Hypothalamus (tissue), 51 donors: ENCODE measurements at regions not wholly inside any gene's neighbourhood (a gene's known extent, or its start where the extent isn't known, plus 50 kb on each side); places are given as distances from the start of the nearest gene placed in this dataset.
A peak's percentile ranks its signal among the peaks of the same experiment; 100 is the strongest.
"Not testable (repeated sequence)": the region's sequence is repeated elsewhere in the genome, so short reads cannot be mapped to it uniquely, and the experiment has no call there.

Source experiments
- DNase-seq, 51 donors: peaks; one replicate each; lab custom pipeline; 2025; lab: John Stamatoyannopoulos, UW

DNA sequence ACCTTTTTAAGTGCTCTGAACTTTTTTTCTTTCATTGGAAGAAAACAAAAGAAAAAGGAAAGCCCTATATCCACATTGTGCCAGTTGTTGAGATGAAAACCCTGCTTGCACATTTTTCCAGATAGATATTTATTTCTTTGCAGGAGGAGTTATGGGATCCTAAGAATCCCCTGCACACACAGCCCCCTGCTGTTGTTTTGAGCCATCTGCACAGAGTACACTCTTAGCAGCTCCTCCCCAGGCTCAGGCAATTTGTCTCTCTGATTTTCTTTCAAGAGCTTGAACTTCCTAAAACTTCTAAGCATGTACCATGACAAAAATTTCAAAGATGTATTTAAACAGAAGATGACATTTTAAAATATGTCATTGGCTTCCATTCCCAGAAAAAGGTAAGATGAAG is 436.9 kb downstream of the METTL4 start:
- DNase-seq, result no peak

DNA sequence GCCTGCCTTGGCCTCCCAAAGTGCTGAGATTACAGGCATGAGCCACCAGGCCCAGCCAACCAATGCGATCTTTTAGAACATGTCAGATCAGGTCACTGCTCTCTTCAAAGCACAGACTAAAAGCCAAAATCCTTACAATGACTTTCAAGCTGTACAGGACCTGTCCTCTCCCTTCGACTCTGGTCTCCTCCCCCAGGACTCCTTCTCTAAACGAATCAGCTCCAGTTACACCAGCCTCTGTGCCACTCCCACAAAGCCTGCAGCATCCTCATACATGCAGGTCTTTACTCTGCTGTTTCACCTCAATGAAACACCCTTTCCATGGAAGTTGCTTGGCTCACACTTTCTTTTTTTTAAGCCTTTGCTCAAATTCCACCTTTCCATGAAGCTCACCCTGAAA is 436.0 kb downstream of the METTL4 start:
- no peak for DNase-seq

DNA sequence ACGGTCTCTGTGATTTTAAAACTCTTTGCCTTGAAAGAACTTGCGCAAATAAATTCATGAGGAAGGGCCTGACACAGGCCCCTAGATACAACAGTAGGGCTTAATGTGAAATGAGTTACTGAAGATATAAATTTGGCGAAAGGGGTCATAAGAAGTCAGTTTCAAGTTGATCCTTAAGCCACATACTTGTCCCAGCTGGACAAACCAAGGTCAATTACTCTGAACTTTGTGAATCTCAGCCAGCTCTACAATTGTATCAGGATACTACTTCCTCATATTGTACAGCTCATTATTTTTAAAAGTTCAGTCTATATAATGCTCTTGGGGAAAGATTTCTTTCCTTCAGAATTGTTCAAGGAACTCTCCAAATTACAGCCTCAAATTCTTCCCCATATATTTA is 432.8 kb downstream of the METTL4 start:
- no peak for DNase-seq

DNA sequence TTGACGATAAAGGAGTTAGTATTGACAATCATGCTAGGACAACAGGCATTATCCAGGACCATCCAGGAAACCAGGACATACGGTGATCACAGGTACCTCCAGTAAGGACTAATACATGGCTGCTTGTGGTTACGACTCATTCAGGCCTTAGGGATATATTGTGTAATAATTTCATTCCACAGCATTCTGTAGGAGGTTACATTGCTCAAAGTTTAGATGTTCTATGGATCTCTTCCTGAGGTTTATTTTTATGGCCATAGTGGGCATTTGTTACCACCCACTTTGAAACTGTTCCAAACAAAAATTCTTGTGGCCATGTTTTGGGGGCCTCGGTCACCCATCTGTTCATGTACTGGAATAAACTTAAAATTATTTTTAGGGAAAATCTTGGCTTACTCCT is 431.6 kb downstream of the METTL4 start:
- no peak for DNase-seq

DNA sequence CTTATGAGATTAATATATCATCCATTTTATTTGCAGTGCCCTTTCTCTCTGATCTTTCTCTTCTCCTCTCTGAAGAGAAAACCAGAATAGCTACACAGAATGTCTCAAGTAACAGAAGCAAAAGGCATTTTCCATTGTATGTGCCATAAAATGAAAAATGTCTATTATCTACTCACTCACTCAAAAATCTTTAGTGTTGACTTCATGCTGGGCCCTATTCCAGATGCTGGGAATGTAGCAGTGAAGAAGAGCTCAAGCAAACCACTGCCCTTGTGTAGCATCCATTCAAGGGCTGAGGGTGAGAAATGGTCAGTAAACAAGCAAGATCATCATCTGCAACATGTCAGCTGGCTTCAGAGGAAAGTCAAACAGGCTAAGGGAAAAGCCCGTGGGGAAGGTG is 427.7 kb downstream of the METTL4 start:
- no peak for DNase-seq

DNA sequence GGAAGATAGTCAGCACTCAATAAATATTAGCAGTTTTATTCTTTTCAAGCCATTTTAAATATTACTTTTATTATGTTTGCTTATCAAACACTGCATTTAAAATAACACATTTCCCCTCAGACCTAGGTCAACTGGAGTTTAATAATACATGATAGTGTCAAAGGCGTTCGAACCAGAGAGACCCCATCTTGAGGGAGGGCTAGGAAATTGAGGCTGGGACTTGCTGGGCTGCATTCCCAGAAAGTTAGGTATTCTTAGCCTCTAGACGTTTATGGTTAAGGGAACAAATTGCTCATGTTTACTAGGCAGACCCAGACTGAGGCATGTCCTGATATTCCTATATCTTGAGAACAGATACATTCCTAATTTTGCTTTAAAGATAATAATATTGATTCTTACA is 426.5 kb downstream of the METTL4 start:
- DNase-seq, result no peak

DNA sequence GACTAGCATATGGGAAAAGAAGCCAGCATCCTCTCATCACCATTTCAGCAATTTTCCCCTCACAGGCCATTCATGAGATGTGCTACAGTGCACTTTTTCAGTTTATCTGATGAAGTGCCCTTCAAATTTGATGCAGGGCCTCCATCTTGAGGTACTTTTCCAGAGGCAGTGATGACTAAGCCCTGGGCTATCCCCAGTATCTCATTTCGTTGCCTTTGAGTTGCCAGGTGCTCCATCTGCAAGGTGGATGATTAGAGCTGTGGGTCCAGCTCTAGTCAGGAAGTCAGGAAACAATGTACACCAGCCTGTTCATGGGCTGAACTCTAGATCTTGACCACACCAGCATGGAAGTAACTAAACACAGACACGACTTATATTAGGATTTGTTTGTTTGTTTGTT is 425.2 kb downstream of the METTL4 start:
- DNase-seq, result no peak

DNA sequence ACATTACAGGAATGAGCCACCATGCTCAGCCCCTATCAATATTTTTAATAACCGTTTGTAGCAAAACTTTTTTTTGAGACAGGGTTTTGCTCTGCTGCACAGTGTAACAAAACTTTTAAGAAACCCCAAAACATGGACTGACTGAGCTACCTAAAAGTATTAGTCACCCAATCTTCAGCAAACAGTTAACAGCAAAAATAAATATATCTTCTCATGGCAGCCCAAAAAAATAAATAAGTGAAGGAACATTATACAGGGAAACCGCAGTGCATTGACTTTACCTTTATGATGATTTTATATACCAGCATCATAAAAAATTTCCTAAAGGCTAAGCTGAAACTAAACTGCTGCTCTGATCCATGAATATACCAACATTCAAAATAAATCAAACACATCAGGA is 424.6 kb downstream of the METTL4 start:
- DNase-seq, result no peak

DNA sequence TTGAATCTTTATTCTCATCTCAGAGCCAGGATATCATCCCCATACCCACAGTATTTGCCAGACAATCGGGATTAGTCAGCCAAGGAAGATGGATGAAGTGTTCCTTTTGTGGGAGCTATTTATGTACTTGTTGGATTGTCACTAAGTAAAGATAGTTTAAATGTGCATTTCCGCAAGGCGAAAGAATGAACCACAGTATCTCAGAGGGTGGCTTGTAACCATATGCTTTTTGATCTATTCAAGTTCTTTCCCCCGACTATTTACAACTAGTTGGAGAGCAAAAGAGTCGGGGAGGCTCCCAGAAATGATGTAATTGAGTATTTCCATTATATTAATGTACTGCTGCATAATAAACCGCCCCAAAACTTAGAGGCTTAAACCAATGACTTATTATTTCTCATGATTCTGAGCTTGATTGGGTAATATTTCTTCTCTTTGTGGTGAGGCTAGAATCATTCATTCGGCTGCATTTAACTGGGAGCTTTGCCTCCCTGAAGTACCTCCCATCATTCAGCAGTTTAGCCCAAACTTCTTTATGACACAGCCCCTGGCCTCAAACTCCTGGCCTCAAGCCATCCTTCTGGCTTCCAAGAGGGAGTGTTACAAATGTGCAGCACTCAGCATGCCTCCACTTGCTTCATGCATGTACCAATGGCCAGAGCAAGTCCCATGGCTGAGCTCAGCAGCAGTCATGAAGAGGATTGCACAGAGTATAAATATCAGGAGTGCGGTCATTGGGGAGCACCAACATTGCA is 423.7 kb downstream of the METTL4 start:
- no peak for DNase-seq

DNA sequence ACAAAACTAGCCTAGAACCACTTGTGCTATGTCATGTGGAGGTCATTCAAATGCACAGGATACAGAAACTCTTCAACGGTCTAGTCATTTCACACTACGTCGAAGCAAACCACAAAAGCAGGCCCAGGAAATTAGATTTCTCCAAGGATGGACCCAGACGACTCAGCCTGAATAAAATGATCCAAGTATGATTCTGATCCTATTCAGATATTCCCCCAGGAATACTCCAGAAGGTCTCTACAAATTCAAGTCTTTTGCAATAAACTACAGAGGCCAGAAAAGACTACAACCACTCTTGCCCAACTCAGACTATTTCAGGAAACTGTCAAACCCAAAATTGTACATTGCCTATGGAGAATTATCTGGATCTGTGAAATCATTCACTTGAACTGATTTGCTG is 422.5 kb downstream of the METTL4 start:
- no peak for DNase-seq

DNA sequence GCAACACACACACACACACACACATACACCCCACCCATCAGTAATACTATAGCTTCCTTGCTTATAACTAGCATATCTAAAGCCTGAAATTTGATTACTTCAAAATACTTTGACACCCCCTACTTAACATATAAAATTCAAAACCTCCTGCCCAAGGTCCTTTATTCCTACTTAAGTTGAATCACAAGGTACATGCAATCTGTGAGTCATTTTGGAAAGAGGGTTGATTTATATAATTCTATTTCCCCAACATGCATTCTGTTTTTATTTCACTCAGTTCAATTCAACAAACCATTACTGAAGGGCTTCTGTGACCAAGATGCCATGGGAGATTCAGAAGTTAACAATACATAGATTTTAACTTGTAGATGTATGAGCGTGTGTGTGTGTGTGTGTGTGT is 420.7 kb downstream of the METTL4 start:
- no peak for DNase-seq

DNA sequence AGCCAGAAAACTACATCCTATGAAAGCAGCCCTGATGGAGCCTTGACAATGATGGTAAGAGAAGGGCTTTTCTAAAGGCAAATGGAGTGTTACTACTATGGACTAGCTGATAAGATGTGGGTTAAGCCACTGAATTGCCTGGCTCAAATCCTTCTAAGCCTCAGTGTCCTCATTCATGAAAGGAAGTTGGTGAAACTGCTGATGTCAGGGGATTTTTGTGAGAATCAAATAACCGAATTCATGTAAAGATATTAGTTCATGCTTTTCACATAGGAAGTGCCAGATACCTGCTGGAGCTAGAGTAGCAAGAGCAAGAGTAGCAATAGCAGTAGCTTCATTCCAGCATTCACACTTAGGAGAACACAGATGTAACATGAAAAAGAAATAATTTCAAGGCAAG is 417.0 kb downstream of the METTL4 start:
- no peak for DNase-seq

DNA sequence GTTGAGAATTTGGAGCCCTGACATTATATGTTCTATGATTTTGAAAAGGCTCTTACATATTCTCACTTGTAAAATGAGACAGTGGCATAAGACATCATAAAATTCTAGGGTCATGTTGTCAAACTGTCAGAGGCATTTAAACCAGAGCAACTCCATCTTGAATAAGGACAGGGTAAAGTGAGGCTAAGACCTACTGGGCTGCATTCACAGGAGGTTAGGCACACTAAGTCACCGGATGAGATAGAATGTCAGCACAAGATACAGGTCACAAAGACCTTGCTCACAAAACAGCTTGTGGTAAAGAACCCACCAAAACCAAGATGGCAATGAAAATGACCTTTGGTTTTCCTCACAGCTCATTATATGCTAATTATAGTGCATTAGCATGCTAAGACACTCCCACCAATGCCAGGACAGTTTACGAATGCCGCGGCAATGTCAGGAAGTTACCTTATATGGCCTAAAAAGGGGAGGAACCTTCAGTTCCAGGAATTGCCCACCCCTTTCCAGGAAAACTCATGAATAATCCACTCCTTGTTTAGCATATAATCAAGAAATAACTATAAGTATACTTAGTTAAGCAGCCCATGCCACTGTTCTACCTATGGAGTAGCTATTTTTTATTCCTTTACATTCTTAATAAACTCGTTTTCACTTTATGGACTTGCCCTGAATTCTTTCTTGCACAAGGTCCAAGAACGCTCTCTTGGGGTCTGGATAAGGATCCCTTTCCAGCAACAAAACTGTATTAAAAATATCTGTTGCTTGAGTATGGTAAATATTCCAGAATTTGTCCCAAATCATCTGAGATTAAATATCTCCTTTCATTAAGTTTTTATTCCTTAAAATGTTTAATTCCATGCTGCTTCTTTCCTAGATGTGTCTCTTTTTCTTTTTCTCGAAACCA is 406.4 kb downstream of the METTL4 start:
- no peak for DNase-seq

DNA sequence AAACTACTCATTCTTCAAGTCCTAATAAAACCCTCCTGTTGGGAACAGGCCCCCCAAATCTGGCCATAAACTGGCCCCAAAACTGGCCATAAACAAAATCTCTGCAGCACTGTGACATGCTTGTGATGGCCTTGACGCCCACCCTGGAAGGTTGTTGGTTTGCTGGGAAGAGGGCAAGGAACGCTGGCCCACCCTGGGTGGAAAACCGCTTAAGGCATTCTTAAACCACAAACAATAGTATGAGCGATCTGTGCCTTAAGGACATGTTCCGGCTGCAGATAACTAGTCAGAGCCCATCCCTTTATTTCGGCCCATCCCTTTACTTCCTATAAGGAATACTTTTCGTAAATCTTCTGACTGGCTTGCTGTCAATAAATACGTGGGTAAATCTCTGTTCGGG is 404.4 kb downstream of the METTL4 start:
- not testable (repeated sequence) for DNase-seq

DNA sequence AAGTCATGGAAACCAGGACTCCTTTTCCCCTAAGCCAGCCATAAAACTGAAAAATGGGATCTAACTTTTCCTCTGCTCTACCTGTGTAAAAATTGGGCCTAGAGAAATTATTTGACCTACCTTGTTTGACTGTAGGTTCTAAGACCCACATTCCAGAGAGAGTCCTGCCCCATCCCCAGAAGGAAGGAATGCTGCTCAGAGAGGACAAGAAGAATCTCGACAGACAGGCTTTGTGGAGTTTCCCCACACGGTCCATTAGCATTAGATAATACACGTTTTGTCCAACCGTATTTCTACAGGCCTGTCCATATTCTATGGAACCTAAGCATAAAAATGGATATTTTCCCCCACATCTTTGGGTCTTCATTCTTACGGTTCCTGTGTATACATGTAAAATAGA is 403.3 kb downstream of the METTL4 start:
- DNase-seq, result no peak

DNA sequence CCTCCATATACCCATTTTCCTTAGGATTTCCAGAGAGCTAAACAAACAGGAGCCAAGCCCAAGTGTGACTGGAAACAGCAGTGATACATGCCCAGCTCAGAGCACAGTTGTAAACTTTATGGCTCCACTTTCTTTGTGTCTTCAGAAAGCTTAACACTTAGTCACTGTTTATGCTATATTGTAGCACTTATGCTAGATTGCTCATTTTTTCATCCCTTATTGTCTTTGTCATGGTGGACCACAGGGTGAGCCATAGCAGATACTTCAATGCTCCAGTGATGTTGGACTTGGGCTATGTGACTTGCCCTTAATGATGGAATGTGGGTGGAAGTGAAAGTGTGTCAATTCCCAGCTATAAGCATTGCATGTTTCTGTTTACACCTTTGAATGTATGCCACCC is 401.6 kb downstream of the METTL4 start:
- no peak for DNase-seq

DNA sequence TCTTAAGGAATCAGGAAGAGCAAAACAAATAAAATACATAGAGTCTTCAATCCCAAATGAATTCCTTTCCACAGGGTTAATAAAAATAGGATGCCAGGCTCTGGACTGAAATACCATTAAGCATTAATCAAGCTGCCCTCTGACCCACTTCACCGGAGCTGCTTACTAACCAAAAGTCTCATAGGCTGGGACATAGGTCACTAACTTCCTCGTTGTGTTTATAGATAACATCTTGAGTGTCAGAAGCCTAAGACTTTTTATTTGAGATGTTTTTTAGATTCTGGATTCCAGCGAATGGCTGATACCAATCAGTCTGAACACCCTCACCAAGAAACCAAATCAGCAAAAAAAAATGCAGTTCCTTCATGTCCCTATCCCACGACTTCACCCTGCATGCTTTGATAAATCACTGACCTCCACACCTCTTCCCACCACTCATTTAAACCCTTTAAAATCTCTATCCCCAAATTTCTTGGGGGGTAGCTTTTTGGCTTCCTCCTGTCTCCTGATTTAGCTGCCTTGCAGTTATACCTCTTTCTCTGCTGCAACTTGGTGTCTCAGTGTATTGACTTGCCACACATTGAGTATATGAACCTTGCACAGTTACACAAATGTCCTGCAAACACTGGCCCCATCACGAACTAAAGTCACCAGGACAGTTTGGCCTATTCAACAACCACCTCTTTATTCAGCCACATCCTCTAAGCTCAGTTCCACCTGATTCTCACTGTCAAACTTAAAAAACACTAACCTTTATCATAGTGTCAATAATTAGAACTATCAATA is 399.3 kb downstream of the METTL4 start:
- no peak for DNase-seq

DNA sequence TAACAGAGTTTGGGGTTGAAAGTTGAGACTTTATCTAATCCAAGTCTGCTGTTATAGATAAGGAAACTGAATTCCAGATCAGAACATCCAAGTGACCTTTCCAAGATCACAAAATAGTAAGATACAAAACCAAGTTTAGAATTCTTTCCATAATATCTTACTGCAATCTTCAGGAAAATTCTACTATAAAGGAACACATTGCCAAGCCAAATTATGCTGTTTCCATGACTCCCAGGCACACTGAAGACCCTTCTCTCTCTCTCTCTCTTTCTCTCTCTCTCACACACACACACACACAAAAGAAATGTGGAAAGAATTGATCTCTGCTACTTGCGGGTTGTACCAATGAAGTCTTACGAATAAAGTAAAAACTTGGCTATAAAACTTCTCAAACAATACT is 398.4 kb downstream of the METTL4 start:
- no peak for DNase-seq

DNA sequence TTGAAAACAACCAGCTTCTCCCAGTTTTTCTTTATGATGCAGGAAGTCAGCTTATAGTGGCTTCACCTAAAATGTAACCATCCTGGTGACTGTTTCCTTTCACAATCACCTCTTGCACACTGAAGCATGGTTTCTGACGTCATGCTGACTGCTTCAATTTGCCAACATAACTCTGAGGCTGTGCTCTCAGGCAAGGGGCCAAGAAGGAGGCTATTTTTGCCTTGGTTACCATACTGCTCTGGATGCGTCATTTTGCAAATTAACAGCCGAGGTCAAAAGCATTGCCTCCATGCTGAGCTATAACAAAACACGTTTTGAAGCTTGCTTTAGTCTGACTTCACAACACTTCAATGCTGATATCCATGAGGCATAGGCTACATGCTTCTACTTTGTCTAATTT is 397.8 kb downstream of the METTL4 start:
- DNase-seq, result peak in 1 of 51 donors; percentile 2

DNA sequence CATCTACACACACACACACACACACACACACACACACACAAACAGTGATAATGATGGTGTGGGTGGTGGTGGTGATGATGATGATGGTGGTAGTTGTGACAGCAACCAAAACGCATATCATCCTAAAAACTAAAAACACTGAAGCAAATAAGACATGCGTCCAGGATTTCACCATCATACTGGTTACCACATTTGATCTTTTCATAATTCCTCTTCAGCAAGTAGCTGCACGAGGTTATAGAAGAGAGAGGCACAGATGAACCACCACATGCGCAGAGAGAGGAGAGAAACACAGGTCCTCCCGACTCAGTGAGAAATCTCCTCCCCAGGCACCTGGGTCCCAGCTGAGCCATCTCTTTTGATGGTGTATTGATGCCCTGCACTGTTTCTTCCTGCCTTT is 393.3 kb downstream of the METTL4 start:
- no peak for DNase-seq

DNA sequence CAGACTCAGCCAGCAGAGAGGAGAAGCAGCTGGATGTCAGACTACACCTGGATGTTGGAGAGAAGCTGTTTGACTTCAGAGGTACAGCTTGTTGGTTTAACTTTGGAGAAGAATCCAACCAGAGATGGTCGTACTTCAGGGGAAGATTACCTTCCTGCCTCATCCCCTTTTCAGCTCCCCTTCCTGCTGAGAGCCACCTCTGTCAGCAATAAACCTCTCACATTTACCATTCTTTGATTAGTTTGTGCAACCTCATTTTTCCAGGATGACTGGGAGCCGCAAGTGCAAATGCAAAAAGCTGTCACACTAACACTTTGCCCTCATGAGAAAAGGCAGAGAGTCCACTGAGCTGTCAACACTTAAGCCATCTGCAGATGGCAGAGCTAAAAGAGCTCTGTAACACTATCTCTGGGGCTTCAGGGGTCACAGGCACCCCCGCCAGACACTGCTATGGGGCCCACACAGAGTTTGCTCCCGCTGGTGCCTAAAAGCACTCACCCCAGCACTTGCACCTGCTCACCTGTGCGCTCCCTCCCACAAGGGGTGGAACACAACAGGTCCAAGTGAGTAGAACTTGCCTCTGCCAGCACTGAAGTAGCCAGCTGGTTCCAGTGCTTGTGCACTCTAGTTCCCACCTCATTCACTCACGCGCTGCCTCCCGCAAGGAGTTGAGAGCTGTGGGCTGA is 391.7 kb downstream of the METTL4 start:
- DNase-seq, result no peak
